DMS153 treated with DMSO at 0.1 percent for 48 hours (cell line): ENCODE measurements at regions not wholly inside any gene's neighbourhood (a gene's known extent, or its start where the extent isn't known, plus 50 kb on each side); places are given as distances from the start of the nearest gene placed in this dataset.

Experiments used
- DNase-seq: peaks from one replicate; lab custom pipeline; 2025; ENCODE audit not compliant: unreplicated experiment; lab: John Stamatoyannopoulos, UW

- DNase-seq, result no peak
These were observed 195.7 kb upstream of the HS3ST1 start for GRCh38 chr4:11624370-11624769.

DNA sequence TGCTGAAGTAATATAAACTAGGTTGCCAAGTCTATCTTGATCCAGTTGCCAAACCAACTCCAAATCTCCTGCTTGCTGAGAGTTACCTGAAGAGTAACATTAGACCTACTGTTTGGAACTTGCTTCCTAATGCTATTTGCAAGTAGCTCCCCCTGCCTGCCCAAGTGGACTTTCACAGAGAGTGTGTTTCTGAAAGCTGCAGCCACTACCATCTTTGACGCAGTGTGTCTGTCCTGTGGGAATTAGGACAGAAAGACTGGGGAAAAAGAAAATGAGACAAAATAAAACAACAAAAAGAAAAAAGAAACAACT is 195.0 kb upstream of the HS3ST1 start:
- DNase-seq, result no peak

- DNase-seq, result no peak
These were observed 194.4 kb upstream of the HS3ST1 start for GRCh38 chr4:11622961-11623725.

DNA sequence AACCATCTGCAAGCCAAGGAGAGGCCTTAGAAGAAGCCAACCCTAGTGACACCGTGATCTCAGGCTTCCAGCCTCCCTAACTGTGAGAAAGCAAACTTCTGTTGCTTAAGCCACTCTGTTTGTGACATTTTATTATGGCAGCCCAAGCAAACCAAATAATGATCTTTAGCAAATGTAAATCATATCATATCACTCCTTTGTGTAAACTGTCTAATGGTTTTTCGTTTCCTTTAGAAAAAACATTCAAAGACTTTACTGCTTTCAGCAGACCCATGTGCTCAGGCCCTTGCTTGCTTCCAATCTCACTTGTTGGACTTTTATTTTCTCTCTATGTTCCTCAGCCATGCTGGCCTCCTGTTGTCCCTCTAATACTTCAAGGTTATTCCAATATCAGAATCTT is 192.2 kb upstream of the HS3ST1 start:
- no peak for DNase-seq

DNA sequence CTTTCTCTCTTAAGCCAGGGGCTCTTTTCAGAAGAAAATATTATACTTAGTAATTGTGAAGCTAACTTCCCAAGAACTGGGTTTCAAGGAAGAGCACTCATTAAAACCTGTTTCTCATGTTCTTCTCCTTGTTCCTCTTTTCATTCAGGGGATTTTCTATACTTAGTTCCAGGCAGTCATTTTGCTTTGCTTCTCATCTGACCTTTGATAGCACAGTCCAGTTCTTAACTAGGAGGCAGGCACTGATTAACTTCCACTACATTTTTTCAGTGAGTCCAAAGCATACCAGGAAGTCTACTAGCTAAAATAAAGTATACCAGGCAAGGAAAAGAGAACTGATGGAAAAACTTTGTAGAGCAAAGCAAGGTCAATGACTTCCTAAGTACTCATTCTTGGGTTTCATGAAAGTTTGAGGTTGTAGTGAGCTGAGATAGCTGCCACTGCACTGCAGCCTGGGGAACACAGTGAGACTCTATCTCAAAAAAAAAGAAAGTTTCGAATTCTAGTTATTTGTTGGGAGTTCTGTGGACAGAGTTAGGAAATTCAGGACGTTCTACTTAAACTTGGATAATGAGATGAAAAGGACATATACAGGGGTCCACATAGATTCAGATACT is 190.1 kb upstream of the HS3ST1 start:
- no peak for DNase-seq

GRCh38 chr4:11616856-11617255 is 188.2 kb upstream of the HS3ST1 start:
- DNase-seq, result no peak

DNA sequence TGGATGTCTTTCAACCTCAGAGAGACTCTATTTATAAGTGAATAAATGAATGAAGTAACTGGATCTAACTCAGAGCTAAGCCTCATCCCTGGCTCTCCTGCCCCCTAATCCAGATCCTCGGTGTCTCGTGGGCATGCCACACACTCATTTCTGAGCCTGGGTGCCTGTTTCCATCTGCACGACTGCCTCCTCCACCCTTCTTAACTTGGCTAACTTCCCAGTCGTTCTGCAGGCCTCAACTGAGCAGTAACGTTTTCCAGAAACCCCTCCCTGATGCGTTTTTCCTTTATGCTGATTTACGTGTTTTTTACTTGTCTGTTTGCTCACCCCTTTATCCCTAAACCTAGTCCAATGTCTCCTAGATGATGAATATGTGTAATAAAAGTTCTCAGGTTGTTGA is 186.9 kb upstream of the HS3ST1 start:
- no peak for DNase-seq

- DNase-seq, result no peak
These were observed 185.7 kb upstream of the HS3ST1 start for GRCh38 chr4:11614426-11614825.

DNA sequence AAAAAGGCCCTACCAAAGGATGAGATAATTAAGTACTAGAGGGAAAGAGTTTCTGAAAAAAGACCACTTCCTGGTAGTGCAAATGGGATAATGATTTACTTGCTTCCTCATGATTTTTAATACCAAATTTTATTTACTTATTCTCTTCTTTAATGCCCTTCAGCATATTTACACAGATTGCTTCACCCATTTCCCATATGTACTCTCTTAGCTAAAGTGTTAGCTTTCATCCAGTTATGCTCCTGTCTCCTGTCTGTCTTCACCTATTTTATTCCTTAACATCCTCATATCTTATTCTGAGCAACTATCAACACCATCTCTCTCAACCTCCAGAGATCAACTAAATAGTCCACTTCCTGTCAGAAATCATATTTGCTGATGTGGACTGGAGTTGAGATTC is 183.2 kb upstream of the HS3ST1 start:
- no peak for DNase-seq

DNA sequence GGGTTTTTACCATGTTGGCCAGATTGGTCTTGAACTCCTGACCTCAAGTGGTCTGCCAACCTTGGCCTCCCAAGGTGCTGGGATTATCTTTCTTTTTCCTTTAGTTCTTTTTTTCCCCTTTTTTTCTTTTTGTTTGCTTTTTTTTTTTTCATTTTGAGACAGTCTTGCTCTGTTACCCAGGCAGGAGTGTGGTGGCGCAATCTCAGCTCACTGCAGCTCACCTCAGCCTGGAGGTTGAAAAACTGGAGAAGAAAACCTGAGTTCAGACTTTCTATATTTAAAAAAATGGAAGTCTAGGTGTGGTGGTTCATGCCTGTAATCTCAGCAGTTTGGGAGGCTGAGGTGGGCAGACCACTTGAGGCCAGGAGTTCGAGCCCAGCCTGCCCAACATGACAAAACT is 181.1 kb upstream of the HS3ST1 start:
- DNase-seq, result no peak

DNA sequence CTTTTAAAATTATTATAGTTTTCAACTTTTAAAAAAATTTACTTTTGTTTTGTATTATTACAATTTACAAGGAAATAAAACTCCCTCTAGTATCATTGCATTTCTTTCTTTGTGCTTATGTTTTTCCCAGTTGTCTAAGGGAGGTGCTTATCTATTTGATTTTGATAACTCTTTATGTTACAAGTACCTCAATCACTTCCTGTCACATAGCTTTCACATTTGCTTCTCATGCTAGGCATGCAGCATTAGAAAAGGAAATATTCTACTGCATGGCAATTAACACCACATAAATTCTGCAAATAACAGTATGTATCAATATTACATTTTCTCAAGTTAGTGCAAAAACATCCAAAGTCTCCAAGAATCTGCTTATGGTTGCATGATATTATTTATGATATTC is 180.3 kb upstream of the HS3ST1 start:
- DNase-seq, result no peak

- no peak for DNase-seq
These were observed 177.4 kb upstream of the HS3ST1 start for GRCh38 chr4:11606078-11606477.

DNA sequence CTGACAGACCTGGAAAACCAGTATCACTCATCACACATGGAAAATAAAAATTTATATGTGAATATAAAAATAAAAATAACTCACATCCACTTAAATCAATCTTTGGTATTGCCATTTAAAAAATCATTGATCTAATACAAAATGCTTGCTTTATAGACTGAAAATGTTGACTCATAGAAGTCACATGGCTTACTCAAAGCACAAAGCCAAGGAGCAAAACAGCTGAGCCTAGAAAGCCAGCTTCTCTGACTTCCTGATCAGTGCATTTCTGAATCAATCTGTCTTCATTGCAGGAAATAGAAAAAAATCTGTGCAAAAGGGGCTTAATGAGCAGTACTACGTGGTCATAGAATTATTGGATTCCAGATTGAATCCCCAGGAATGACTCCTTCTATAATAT is 176.9 kb upstream of the HS3ST1 start:
- DNase-seq, result no peak

GRCh38 chr4:11604821-11605220 is 176.1 kb upstream of the HS3ST1 start:
- no peak for DNase-seq

DNA sequence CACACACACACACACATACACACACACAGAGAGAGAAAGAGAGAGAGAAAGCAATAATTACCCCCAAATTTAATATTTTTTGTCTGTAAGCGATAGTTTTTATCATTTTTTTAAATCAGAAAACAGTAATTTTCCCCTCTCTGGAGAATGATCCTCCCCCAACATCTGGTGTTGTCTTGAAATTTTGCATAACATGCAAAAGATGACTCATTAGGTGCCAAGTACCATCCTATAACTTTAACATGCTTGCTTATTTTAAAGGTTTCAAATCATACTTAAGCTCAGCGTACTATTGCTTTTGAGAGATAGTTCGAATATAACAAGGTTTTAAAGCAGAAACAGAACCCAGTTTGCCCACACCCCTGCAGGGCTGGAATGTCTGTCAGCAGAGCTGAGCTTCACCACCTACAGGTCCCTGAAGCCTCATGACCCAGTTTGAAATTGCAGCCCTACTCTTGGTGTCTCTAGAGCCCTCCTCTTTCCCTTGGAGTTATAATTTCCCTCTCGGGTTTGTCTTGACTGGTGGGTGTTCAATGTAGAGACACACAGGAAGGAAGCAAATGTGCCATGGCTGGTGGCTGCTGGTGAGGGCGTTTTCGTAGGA is 175.0 kb upstream of the HS3ST1 start:
- DNase-seq, result no peak

DNA sequence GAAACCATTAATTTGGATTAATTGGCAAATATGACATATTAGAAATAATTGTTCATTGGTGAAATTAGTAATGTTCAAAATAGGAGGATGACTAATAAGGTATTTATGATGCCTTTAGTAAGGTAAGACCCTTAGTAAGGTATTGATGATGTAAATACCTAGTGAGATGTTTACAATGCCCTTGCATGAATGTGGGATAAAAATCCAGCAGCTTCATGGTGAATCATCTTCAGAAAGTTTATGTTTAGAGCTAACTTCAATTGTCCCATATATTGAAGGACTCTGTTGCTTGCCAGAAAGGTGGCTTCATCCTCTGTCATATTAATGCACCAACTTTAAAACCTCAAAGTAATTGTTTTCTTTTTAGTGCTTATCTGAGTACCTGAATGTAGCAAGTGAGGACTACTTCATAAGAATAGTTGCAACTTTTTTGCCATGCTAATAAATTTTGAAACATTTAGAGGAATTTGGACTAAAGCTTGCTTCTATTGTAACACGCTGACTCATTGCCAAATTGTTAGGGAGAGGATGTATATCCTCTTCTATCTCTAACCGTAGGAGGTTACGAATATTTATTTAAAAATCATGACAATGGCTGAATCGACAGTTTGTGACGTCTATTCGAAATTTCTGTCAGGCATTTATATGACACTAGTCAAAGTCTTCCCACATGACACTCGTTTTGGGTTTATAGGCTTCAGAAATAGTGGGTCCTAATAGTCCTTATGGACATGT is 174.1 kb upstream of the HS3ST1 start:
- DNase-seq, result no peak

GRCh38 chr4:11599064-11599463 is 170.4 kb upstream of the HS3ST1 start:
- DNase-seq, result no peak

DNA sequence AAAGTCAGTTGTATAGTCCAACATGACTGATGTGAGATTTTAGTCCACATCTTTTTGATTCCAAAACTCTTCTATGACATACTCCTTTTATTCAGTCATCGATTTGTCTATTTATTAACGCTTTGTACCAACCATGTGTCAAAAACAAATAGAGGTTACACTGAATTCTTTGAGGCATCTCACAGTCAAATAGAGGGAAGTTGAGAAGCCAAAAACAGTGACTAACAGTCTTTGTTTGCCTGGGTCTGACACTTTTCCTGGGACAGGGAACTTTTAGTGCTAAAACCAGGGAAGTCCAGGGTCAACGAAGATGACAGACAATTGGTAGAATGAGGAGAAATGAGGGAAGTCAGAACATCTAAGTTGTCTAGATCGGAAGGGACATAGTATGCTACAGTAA is 169.9 kb upstream of the HS3ST1 start:
- no peak for DNase-seq

- peak; percentile 17 for DNase-seq
These were observed 168.8 kb upstream of the HS3ST1 start for GRCh38 chr4:11597506-11597905.

GRCh38 chr4:11596989-11597388 is 168.3 kb upstream of the HS3ST1 start:
- DNase-seq, result no peak

DNA sequence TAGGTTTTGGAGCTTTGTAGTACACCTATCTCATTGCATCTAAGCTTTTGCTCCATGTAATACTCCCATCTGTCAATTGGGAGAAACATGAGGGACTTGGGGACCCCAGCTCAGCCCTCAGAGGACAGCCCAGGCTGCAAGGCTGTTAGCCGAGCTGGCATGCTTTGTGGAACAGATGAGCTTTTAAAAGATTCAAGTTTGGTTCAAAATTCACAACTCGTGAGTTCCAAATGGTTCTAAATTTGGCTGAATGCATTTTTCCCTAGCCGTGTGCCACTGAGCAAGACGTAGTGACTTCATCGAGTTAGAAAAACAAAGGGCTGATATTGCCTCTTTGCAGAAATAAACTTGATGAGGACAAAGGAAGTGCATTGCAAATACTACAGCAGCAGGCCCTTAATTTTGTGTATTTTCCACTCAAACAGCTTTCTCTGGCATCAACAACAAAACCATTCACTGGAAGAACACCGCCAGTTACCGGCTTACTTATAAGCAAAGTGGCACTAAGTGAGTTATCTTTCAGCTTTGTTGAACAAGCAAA is 165.0 kb upstream of the HS3ST1 start:
- no peak for DNase-seq

DNA sequence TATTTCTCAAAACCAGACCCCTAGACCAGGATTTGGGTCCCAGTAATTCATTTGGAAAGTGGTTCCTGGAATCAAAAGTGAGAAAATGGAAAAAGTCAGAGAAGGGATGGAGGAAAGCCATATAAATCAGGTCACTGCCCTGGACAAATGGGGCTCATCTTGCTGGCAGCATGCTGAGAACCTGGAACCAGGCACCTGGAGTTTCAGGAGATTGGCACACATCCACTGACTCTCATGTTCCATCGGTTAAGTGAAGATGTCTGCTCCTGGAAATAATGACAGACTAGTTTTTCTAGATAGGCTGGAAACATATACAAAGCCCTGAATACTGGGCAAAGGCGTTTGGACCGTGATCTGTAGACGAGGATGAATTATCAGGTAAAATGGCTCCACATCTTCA is 163.6 kb upstream of the HS3ST1 start:
- no peak for DNase-seq
